SK-N-SH (cell line): ENCODE measurements at regions not wholly inside any gene's neighbourhood (a gene's known extent, or its start where the extent isn't known, plus 50 kb on each side); places are given as distances from the start of the nearest gene placed in this dataset.

Experiments
- CTCF ChIA-PET: fragments of 300-600, 350-600 bp; formaldehyde crosslinking; extraction: SDS; loops from one replicate; lab custom pipeline; 2021; lab: Yijun Ruan, JAX
- POLR2A ChIA-PET: fragments of 350-600 bp; sonication (Branson Sonifier 250); formaldehyde crosslinking; extraction: SDS; loops from one replicate; lab custom pipeline; 2020; ENCODE audit warnings: antibody characterized with exemption, inconsistent platforms; lab: Yijun Ruan, JAX
- DNase-seq: peaks from one replicate; pipeline ENCODE4 v3.0.0; 2012
- H2AFZ ChIP-seq: fragments of 200-600 bp; sonication (generic); 2 replicates; pipeline ENCODE4 v1.8.1; 2016; ENCODE audit warnings: antibody characterized with exemption, mild to moderate bottlenecking, low read depth
- H3F3A ChIP-seq: fragments of 200-600 bp; sonication (generic); replicated peaks from 2 replicates; pipeline ENCODE3; 2016; ENCODE audit warnings: antibody characterized with exemption, mild to moderate bottlenecking; ENCODE audit not compliant: insufficient read depth
- H3K27ac ChIP-seq, 2 experiments: fragments of 200-500 bp in 1 of 2; fragments of 200-600 bp in 1 of 2; sonication (Bioruptor generic) in 1 of 2; sonication (generic), shearing (Covaris generic) in 1 of 2; 2 replicates each; pipeline versions ENCODE4 v1.5.1 to v1.6.1; 2014 to 2016; ENCODE audit warnings: low read depth in 2 of 2, inconsistent platforms in 1 of 2, low read length in 1 of 2, mild to moderate bottlenecking in 1 of 2, mixed read lengths in 1 of 2
- H3K27me3 ChIP-seq: fragments of 200-600 bp; sonication (generic), shearing (Covaris generic); 2 replicates; pipeline ENCODE4 v1.6.1; 2016; ENCODE audit warnings: mixed run types; ENCODE audit not compliant: insufficient read depth
- H3K36me3 ChIP-seq, 2 experiments: fragments of 200-500 bp in 1 of 2; fragments of 200-600 bp in 1 of 2; sonication (Bioruptor generic) in 1 of 2; sonication (generic) in 1 of 2; replicated peaks in 1 of 2; 2 replicates each; pipeline versions ENCODE3 to v1.5.1; 2014 to 2016; ENCODE audit warnings: low read length in 1 of 2, mild to moderate bottlenecking in 1 of 2; ENCODE audit not compliant: insufficient read depth in 2 of 2, control insufficient read depth in 1 of 2
- H3K4me1 ChIP-seq, 2 experiments: fragments of 200-500 bp in 1 of 2; fragments of 200-600 bp in 1 of 2; sonication (Bioruptor generic) in 1 of 2; sonication (generic), shearing (Covaris generic) in 1 of 2; 2 replicates each; pipeline versions ENCODE4 v1.5.1 to v1.6.1; 2014 to 2016; ENCODE audit warnings: low read depth in 1 of 2, low read length in 1 of 2, mixed run types in 1 of 2; ENCODE audit not compliant: insufficient read depth in 2 of 2, control insufficient read depth in 1 of 2
- H3K4me2 ChIP-seq: fragments of 200-600 bp; sonication (generic), shearing (Covaris generic); 2 replicates; pipeline ENCODE4 v1.6.1; 2017; ENCODE audit warnings: mixed run types
- H3K4me3 ChIP-seq, 2 experiments: fragments of 200-500 bp in 1 of 2; fragments of 200-600 bp in 1 of 2; sonication (Bioruptor generic) in 1 of 2; sonication (generic), shearing (Covaris generic) in 1 of 2; 2 replicates each; pipeline versions ENCODE4 v1.5.1 to v1.8.1; 2014 to 2016; ENCODE audit warnings: low read depth in 2 of 2, inconsistent platforms in 1 of 2, low read length in 1 of 2, mild to moderate bottlenecking in 1 of 2, mixed read lengths in 1 of 2, moderate library complexity in 1 of 2
- H3K79me2 ChIP-seq: fragments of 200-600 bp; sonication (generic); 2 replicates; pipeline ENCODE4 v1.8.1; 2017; ENCODE audit warnings: mild to moderate bottlenecking; ENCODE audit not compliant: insufficient read depth
- H3K9ac ChIP-seq: fragments of 200-600 bp; sonication (generic); 2 replicates; pipeline ENCODE4 v1.6.1; 2017; ENCODE audit warnings: mixed run types
- H3K9me2 ChIP-seq: fragments of 200-600 bp; sonication (generic); 2 replicates; pipeline ENCODE4 v1.6.1; 2017; ENCODE audit warnings: mixed run types
- H3K9me3 ChIP-seq: fragments of 200-600 bp; sonication (generic); 2 replicates; pipeline ENCODE4 v1.6.1; 2017; ENCODE audit warnings: mixed run types, mild to moderate bottlenecking, moderate library complexity
- H4K20me1 ChIP-seq: fragments of 200-600 bp; sonication (generic); 2 replicates; pipeline ENCODE4 v1.6.1; 2017; ENCODE audit warnings: mild to moderate bottlenecking, mixed run types; ENCODE audit not compliant: insufficient read depth
- CHD2 ChIP-seq: fragments of 150-350 bp; IDR thresholded peaks from 2 replicates; pipeline ENCODE4 v1.6.1; 2018; ENCODE audit warnings: low read length; ENCODE audit not compliant: partially characterized antibody
- CTCF ChIP-seq: fragments of 200-600 bp; sonication (generic); IDR thresholded peaks from 2 replicates; pipeline ENCODE4 v1.6.1; 2017; ENCODE audit warnings: antibody characterized with exemption, mild to moderate bottlenecking, moderate library complexity
- EZH2phosphoT487 ChIP-seq: fragments of 200-600 bp; sonication (generic); IDR thresholded peaks from 2 replicates; pipeline ENCODE4 v1.6.1; 2017; ENCODE audit warnings: low read depth, mixed run types, mild to moderate bottlenecking, antibody characterized with exemption, moderate library complexity, borderline replicate concordance
- FOXJ3 ChIP-seq: sonication (generic); formaldehyde crosslinking; IDR thresholded peaks from 2 replicates; pipeline ENCODE4 v1.5.1; 2020; ENCODE audit warnings: mild to moderate bottlenecking, missing genetic modification reagents
- FOXM1 ChIP-seq: IDR thresholded peaks from 2 replicates; pipeline ENCODE4 v1.4.0; 2012; ENCODE audit warnings: low read depth, mild to moderate bottlenecking
- GATA2 ChIP-seq: sonication (generic); formaldehyde crosslinking; IDR thresholded peaks from 2 replicates; pipeline ENCODE4 v1.5.0; 2020; ENCODE audit warnings: mild to moderate bottlenecking, missing genetic modification reagents
- IRF3 ChIP-seq: fragments of 150-350 bp; IDR thresholded peaks from 2 replicates; pipeline ENCODE4 v1.6.1; 2016; ENCODE audit warnings: mild to moderate bottlenecking, low read depth, low read length
- JUND ChIP-seq: IDR thresholded peaks from 2 replicates; pipeline ENCODE4 v1.4.0; 2012
- NFIC ChIP-seq: IDR thresholded peaks from 2 replicates; pipeline ENCODE4 v1.4.0; 2012; ENCODE audit warnings: borderline replicate concordance
- PBX3 ChIP-seq: IDR thresholded peaks from 2 replicates; pipeline ENCODE4; 2012
- POLR2AphosphoS5 ChIP-seq: IDR thresholded peaks from 2 replicates; pipeline ENCODE4 v1.6.1; 2012; ENCODE audit warnings: low read depth, low read length
- RCOR1 ChIP-seq: fragments of 150-350 bp; IDR thresholded peaks from 2 replicates; pipeline ENCODE4 v1.6.1; 2017; ENCODE audit warnings: antibody characterized with exemption, low read length
- RFX5 ChIP-seq: IDR thresholded peaks from 2 replicates; pipeline ENCODE4 v1.6.1; 2012; ENCODE audit warnings: mild to moderate bottlenecking, improper control_type of control experiment, low read length
- RXRA ChIP-seq: IDR thresholded peaks from 2 replicates; pipeline ENCODE4 v1.4.0; 2012; ENCODE audit warnings: low read depth, mild to moderate bottlenecking, borderline replicate concordance
- SMC3 ChIP-seq: IDR thresholded peaks from 2 replicates; pipeline ENCODE4 v1.6.1; 2012; ENCODE audit warnings: low read depth, low read length, improper control_type of control experiment
- USF1 ChIP-seq: IDR thresholded peaks from 2 replicates; pipeline ENCODE4 v1.4.0; 2012; ENCODE audit warnings: low read depth, borderline replicate concordance
- WGBS: methylation state at CpG from one replicate; pipeline ENCODE4 v1.1.6; 2017; ENCODE audit warnings: low lambda C conversion rate; 5-methylcytosine and 5-hydroxymethylcytosine counted together

GRCh38 chr4:189502841-189503435 is 437.7 kb upstream of the FRG1 start:
- Histone ChIP-seq H3K9me3 (no peaks in the 10 kb centered on the region), H4K20me1 (no peaks in the 10 kb centered on the region), H3K79me2 (no peaks in the 10 kb centered on the region), H3K36me3 (no peaks in the 10 kb centered on the region), H3K4me3 (no peak overlapping the region), H3K4me1 (peaks cover 0 to 5% of the 10 kb centered on the region in 2 experiments; a peak in 1 of 4 replicates), H3K9ac (no peak overlapping the region), H3K27ac (no peak overlapping the region), H3K9me2 (no peaks in the 10 kb centered on the region), H2AFZ (no peak overlapping the region), H3K4me2 (no peak overlapping the region), H3K27me3 (no peaks in the 10 kb centered on the region), H3F3A (no peaks in the 10 kb centered on the region)
- DNase-seq, result no peak
- ChIA-PET CTCF (interaction anchor here (0.8 to 0.9 kb wide), 2 partner anchors 119 to 1087 kb away, joined by 3 read pairs; no protein-coding TSS in a partner anchor), POLR2A (no interaction called here)
- 11% methylated on average over 12 of the region's 12 CpGs for WGBS
- TF ChIP-seq USF1 (no peak), CTCF (no peak), RFX5 (no peak), POLR2AphosphoS5 (no peak), NFIC (no peak), EZH2phosphoT487 (no peak), RCOR1 (no peak), FOXM1 (no peak), FOXJ3 (CRISPR knock-in tag) (no peak), CHD2 (no peak), SMC3 (no peak), JUND (no peak), RXRA (no peak), PBX3 (no peak), GATA2 (CRISPR knock-in tag) (no peak), IRF3 (no peak)
